ENCODE measurements at regions not wholly inside any gene's neighbourhood (a gene's known extent, or its start where the extent isn't known, plus 50 kb on each side); places are given as distances from the start of the nearest gene placed in this dataset.

- H3K9me3 Mint-ChIP-seq (ENCODE audit: unreplicated experiment), result peaks cover 4% of the 10 kb centered on the region
Observed at GRCh38 chr1:56057466-56058405, 521.6 kb downstream of the PLPP3 start.

DNA sequence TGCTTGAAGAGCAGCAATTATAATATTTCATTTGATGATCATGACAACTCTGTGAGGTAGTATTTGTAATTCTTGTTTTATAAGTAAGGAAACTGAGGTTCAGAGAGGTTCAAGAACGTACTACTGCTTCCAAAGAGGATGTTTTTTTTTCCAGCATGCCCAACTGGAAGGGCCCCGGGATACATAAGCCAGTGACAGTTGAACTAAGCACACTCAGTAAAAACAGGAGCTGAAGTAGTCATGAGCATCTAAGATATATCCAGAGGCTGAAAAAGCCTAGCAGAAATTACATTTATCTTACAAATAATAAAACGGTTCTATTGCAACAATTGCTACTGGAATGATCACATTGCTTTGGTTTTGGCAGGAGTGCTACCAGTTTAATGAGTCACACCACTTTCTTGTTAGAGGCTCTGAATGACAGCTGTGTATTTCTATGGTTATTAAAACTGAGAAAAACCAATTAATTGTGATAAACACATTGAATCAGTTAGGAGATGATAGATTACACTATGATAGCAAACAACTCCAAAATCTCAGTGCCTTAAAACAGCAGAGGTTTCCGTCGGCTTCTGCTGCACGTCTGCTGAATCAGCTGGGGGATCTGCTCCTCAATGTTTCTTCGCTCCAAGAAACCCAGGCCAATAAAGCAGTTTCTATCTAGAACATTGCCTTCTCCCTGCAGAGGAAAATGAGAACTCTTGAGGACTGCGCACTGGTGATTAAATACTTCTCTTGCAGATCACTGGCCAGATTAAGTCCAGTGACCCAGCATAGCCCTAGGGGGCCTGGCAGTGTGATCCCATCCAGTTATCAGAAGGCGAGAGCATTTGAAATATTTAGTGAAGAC is 522.7 kb downstream of the PLPP3 start:
- H3K9me3 Mint-ChIP-seq (ENCODE audit: unreplicated experiment), result peaks cover 1% of the 10 kb centered on the region
- no peaks in the 10 kb centered on the region for H3K4me1 Mint-ChIP-seq (ENCODE audit: low read depth, unreplicated experiment)
- no peak overlapping the region for H3K4me3 Mint-ChIP-seq (ENCODE audit: unreplicated experiment)
- no peaks in the 10 kb centered on the region for H3K36me3 Mint-ChIP-seq (ENCODE audit: unreplicated experiment)
- H3K27me3 Mint-ChIP-seq (ENCODE audit: unreplicated experiment), result no peaks in the 10 kb centered on the region
- no peak overlapping the region for H3K27ac Mint-ChIP-seq (ENCODE audit: unreplicated experiment)
- no peak for TF ChIP-seq CTCF (IDR thresholded peaks at IDR 0.05; ENCODE audit: partially characterized antibody, unreplicated experiment)
- no peak for DNase-seq

More at GRCh38 chr1:56057466-56058405, 521.6 kb downstream of the PLPP3 start:
- Mint-ChIP-seq H3K27ac (ENCODE audit: unreplicated experiment) (no peak overlapping the region), H3K36me3 (ENCODE audit: unreplicated experiment) (no peaks in the 10 kb centered on the region), H3K27me3 (ENCODE audit: unreplicated experiment) (no peaks in the 10 kb centered on the region), H3K4me3 (ENCODE audit: unreplicated experiment) (no peak overlapping the region), H3K4me1 (ENCODE audit: low read depth, unreplicated experiment) (no peaks in the 10 kb centered on the region)
- no peak for TF ChIP-seq CTCF (IDR thresholded peaks at IDR 0.05; ENCODE audit: partially characterized antibody, unreplicated experiment)
- no peak for DNase-seq

GRCh38 chr1:56054959-56055358 is 524.4 kb downstream of the PLPP3 start:
- no peak for TF ChIP-seq CTCF (IDR thresholded peaks at IDR 0.05; ENCODE audit: partially characterized antibody, unreplicated experiment)
- Mint-ChIP-seq H3K4me3 (ENCODE audit: unreplicated experiment) (no peak overlapping the region), H3K27ac (ENCODE audit: unreplicated experiment) (no peak overlapping the region), H3K9me3 (ENCODE audit: unreplicated experiment) (no peaks in the 10 kb centered on the region), H3K4me1 (ENCODE audit: low read depth, unreplicated experiment) (no peaks in the 10 kb centered on the region), H3K27me3 (ENCODE audit: unreplicated experiment) (no peaks in the 10 kb centered on the region), H3K36me3 (ENCODE audit: unreplicated experiment) (no peaks in the 10 kb centered on the region)
- no peak for DNase-seq

GRCh38 chr1:56052041-56052440 is 527.3 kb downstream of the PLPP3 start:
- H3K27me3 Mint-ChIP-seq (ENCODE audit: unreplicated experiment), result no peaks in the 10 kb centered on the region
- TF ChIP-seq CTCF (IDR thresholded peaks at IDR 0.05; ENCODE audit: partially characterized antibody, unreplicated experiment), result no peak
- H3K36me3 Mint-ChIP-seq (ENCODE audit: unreplicated experiment), result no peaks in the 10 kb centered on the region
- no peak overlapping the region for H3K4me3 Mint-ChIP-seq (ENCODE audit: unreplicated experiment)
- H3K27ac Mint-ChIP-seq (ENCODE audit: unreplicated experiment), result no peak overlapping the region
- DNase-seq, result no peak
- no peaks in the 10 kb centered on the region for H3K4me1 Mint-ChIP-seq (ENCODE audit: low read depth, unreplicated experiment)
- no peaks in the 10 kb centered on the region for H3K9me3 Mint-ChIP-seq (ENCODE audit: unreplicated experiment)

All from glutamatergic neuron (in vitro differentiated cells).